ES-I3 (cell line): ENCODE measurements at regions not wholly inside any gene's neighbourhood (a gene's known extent, or its start where the extent isn't known, plus 50 kb on each side); places are given as distances from the start of the nearest gene placed in this dataset.

Experiments used
- H3K36me3 ChIP-seq: 2 replicates; pipeline ENCODE4 v1.6.1; 2013; ENCODE audit warnings: mild to moderate bottlenecking, low read length, control low read depth, moderate library complexity; ENCODE audit not compliant: insufficient read depth
- H3K4me1 ChIP-seq: 2 replicates; pipeline ENCODE4 v1.6.1; 2013; ENCODE audit warnings: mild to moderate bottlenecking, control low read depth, low read length; ENCODE audit not compliant: insufficient read depth
- H3K9ac ChIP-seq: 2 replicates; pipeline ENCODE4 v1.6.1; 2013; ENCODE audit warnings: low read depth, mild to moderate bottlenecking, low read length, moderate library complexity
- H3K9me3 ChIP-seq: 2 replicates; pipeline ENCODE4 v1.6.1; 2013; ENCODE audit warnings: mild to moderate bottlenecking, low read length, moderate library complexity; ENCODE audit not compliant: control insufficient read depth, insufficient read depth

- H3K9ac ChIP-seq = no peak overlapping the region
- no peaks in the 10 kb centered on the region for H3K36me3 ChIP-seq
- H3K4me1 ChIP-seq = peaks cover 4% of the 10 kb centered on the region
- no peaks in the 10 kb centered on the region for H3K9me3 ChIP-seq
Measured at GRCh38 chr2:58666323-58666970, 425.3 kb upstream of the FANCL start.

GRCh38 chr2:58665154-58665553 lies 424.0 kb upstream of the FANCL start:
- H3K9me3 ChIP-seq = no peaks in the 10 kb centered on the region
- H3K36me3 ChIP-seq = no peaks in the 10 kb centered on the region
- H3K4me1 ChIP-seq = peaks cover 4% of the 10 kb centered on the region
- H3K9ac ChIP-seq = no peak overlapping the region

DNA sequence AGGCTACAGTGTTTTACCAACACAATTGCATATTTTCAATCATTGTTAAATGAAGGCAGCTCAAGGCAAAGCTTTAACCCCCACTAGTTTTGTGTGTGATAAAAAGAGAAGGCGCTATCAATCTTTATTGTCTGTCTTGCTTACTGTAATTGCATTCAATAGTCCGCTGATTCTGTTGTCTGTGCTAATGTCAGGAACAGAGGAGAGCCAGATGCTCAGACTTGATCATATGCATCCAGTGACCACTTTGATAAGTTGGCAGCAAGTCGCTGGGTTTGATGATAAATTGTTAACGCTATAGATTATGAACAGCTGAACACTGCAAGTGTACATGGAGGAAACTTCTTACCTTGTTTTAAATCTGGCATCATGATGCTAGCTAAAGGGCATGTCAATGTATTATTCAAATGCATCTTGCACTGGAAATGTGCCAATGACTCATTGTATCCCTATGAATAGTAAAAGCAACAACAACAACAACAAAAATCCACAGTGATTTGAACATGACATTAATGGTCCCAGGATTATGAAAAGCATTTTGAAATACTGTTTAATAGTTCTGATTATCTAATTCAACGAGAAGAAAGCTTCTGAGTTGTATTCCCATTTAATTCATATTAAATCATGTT lies 423.5 kb upstream of the FANCL start:
- H3K36me3 ChIP-seq = no peaks in the 10 kb centered on the region
- H3K4me1 ChIP-seq = peaks cover 4% of the 10 kb centered on the region
- no peak overlapping the region for H3K9ac ChIP-seq
- H3K9me3 ChIP-seq = no peaks in the 10 kb centered on the region

DNA sequence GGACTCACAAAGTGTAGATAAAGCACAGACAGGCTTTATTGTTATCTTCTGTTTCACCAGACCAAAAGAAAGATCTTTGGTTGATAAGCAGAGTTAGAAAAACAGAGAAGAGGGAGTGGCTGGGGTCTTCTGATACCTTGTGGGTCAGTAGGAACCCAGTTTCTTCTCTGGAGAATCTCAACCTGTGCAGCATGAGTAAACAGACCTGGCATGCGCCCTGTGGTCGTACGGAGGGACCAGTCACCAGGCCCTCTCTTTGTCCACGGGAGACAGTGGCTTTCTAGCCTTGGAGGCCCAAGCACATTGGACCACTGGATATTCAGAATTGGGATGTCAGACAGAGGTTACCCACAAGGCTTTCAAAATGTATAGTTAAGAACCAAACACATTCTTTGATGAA lies 418.9 kb upstream of the FANCL start:
- Histone ChIP-seq H3K36me3 (no peaks in the 10 kb centered on the region), H3K9me3 (no peaks in the 10 kb centered on the region), H3K9ac (no peak overlapping the region), H3K4me1 (peaks cover 4% of the 10 kb centered on the region)

- Histone ChIP-seq H3K36me3 (no peaks in the 10 kb centered on the region), H3K4me1 (peaks cover 4% of the 10 kb centered on the region; the same call in 1 of the 2 replicates), H3K9ac (no peak overlapping the region), H3K9me3 (no peaks in the 10 kb centered on the region)
Measured at GRCh38 chr2:58655152-58655551, 414.0 kb upstream of the FANCL start.

GRCh38 chr2:58651930-58652329 lies 410.8 kb upstream of the FANCL start:
- no peaks in the 10 kb centered on the region for H3K36me3 ChIP-seq
- peaks cover 4% of the 10 kb centered on the region; the same call in 1 of the 2 replicates for H3K4me1 ChIP-seq
- H3K9ac ChIP-seq = no peak overlapping the region
- no peaks in the 10 kb centered on the region for H3K9me3 ChIP-seq

DNA sequence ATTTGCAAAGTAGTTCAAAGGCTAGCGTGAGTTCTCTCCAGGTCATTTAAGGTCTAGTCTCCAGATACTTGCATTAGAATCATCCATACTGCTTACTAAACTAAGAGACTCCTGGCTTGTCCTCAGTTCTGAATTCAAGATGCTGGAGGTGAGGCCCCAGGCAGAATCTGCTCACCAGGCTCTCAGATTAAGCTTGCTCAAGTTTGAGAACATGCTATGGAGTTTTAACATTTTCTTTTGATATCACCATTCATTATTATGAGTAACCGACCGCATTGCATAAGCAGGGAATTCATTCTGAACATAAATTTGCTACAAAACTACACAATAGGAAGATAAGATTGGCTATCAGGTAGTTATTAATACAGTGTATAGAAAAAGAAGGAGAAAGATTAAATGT lies 409.7 kb upstream of the FANCL start:
- Histone ChIP-seq H3K36me3 (no peaks in the 10 kb centered on the region), H3K9ac (no peak overlapping the region), H3K4me1 (peaks cover 4% of the 10 kb centered on the region; the same call in 1 of the 2 replicates), H3K9me3 (no peaks in the 10 kb centered on the region)

GRCh38 chr2:58649756-58650155 lies 408.6 kb upstream of the FANCL start:
- H3K36me3 ChIP-seq = no peaks in the 10 kb centered on the region
- no peaks in the 10 kb centered on the region for H3K9me3 ChIP-seq
- H3K9ac ChIP-seq = no peak overlapping the region
- peaks cover 10% of the 10 kb centered on the region for H3K4me1 ChIP-seq

- no peaks in the 10 kb centered on the region for H3K36me3 ChIP-seq
- H3K9ac ChIP-seq = no peak overlapping the region
- H3K9me3 ChIP-seq = no peaks in the 10 kb centered on the region
- peaks cover 9% of the 10 kb centered on the region; the same call in 1 of the 2 replicates for H3K4me1 ChIP-seq
Measured at GRCh38 chr2:58645017-58645416, 403.9 kb upstream of the FANCL start.

DNA sequence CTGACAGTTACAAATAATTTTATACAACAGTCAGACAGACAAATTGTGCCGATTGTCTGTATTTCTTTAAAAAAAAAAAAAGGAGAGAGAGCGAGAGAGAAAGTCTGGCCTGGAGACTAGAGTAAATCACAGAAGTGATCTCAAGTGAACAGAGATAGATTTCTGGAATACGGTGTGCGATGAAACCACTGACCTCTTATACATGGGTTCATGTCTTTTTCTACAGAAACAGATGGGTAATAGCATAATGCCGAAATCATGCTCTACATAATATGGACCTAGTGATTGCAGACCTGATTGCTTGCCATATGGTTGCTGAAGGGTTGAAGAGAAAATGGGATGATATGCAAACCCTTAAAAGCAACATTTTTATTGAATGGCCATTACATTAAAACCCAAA lies 403.3 kb upstream of the FANCL start:
- Histone ChIP-seq H3K9ac (no peak overlapping the region), H3K9me3 (no peaks in the 10 kb centered on the region), H3K36me3 (no peaks in the 10 kb centered on the region), H3K4me1 (peaks cover 9% of the 10 kb centered on the region; the same call in 1 of the 2 replicates)

DNA sequence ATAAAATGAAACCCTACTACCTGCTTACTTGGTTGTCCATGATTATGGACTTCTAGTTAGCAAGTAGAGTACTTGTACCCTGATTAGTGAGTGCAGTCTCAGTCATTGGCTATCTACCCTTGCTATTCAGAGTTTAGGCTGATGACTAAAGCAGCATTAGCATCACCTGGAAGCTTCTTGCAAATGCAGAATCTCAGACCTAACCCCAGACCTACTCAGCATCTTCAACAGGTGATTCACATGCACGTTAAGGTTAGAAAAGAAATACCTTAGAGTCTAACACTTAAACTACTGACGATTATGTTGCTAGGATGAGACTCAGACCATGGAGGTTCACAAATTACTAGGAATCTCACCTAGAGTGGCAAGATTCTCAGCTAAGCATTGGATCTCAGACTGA lies 399.9 kb upstream of the FANCL start:
- H3K9ac ChIP-seq = no peak overlapping the region
- no peaks in the 10 kb centered on the region for H3K9me3 ChIP-seq
- H3K36me3 ChIP-seq = no peaks in the 10 kb centered on the region
- H3K4me1 ChIP-seq = peaks cover 18% of the 10 kb centered on the region; the same call in 1 of the 2 replicates

GRCh38 chr2:58640042-58640441 lies 398.9 kb upstream of the FANCL start:
- H3K36me3 ChIP-seq = no peaks in the 10 kb centered on the region
- peaks cover 24% of the 10 kb centered on the region for H3K4me1 ChIP-seq
- H3K9ac ChIP-seq = no peak overlapping the region
- no peaks in the 10 kb centered on the region for H3K9me3 ChIP-seq

- Histone ChIP-seq H3K4me1 (peaks cover 28% of the 10 kb centered on the region), H3K9ac (no peak overlapping the region), H3K9me3 (no peaks in the 10 kb centered on the region), H3K36me3 (no peaks in the 10 kb centered on the region)
Measured at GRCh38 chr2:58638256-58638805, 397.2 kb upstream of the FANCL start.

- Histone ChIP-seq H3K9ac (no peak overlapping the region), H3K4me1 (peaks cover 33% of the 10 kb centered on the region)
Measured at GRCh38 chr2:58636872-58637271, 395.7 kb upstream of the FANCL start.

DNA sequence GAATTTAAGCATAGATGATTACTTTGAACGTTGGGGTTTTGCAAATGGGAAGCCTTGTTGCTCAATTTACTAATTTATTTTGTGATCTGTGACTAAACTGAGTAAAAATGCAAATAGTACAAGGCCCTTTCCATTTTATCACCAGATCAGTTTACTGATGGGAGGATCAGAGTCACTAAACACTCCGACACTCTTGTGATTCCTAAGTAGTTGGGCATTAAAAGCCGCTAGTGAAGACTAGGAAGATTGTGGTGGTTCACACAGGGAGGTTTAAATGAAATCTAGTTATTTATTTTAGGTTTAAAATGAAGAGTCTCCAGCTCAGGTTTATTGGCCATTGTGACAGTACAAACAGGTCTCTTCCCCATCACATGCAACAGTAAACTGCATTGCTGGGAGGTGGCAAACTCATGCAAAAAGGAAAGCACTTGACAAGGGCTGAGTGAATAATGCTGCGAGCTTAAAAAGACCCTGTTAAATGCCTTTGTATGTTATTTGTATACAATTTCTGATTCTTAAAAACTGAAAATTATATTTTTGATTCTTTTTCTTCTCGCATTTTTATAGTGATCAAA lies 394.8 kb upstream of the FANCL start:
- no peak overlapping the region for H3K9ac ChIP-seq

More at GRCh38 chr2:58636872-58637271, 395.7 kb upstream of the FANCL start:
- no peaks in the 10 kb centered on the region for H3K9me3 ChIP-seq
- H3K36me3 ChIP-seq = no peaks in the 10 kb centered on the region

More for the DNA sequence above, 394.8 kb upstream of the FANCL start:
- H3K4me1 ChIP-seq = peaks cover 33% of the 10 kb centered on the region
- H3K36me3 ChIP-seq = no peaks in the 10 kb centered on the region
- no peaks in the 10 kb centered on the region for H3K9me3 ChIP-seq
